ENCODE measurements at regions not wholly inside any gene's neighbourhood (a gene's known extent, or its start where the extent isn't known, plus 50 kb on each side); places are given as distances from the start of the nearest gene placed in this dataset.

- Histone ChIP-seq H3K36me3 (no peaks in the 10 kb centered on the region), H3K4me1 (no peaks in the 10 kb centered on the region), H3K9me3 (no peaks in the 10 kb centered on the region), H3K27ac (no peak overlapping the region), H3K27me3 (no peaks in the 10 kb centered on the region), H3K4me3 (no peak overlapping the region)
- DNase-seq (no peak), ATAC-seq (no peak)
- intact Hi-C loops (cut with DNase I): no loop called here
- no peak for TF ChIP-seq CTCF (IDR thresholded peaks at IDR 0.05)
Measured at GRCh38 chr14:37721976-37722659, 126.7 kb downstream of the TTC6 start.

- intact Hi-C loops (cut with DNase I): no loop called here
- no peak overlapping the region for H3K27ac ChIP-seq
- H3K36me3 ChIP-seq: no peaks in the 10 kb centered on the region
- no peaks in the 10 kb centered on the region for H3K27me3 ChIP-seq
- no peak for ATAC-seq
- TF ChIP-seq CTCF (IDR thresholded peaks at IDR 0.05): no peak
- no peaks in the 10 kb centered on the region for H3K4me1 ChIP-seq
- no peak overlapping the region for H3K4me3 ChIP-seq
- H3K9me3 ChIP-seq: no peaks in the 10 kb centered on the region
- no peak for DNase-seq
Measured at GRCh38 chr14:37723515-37723914, 128.1 kb downstream of the TTC6 start.

- ATAC-seq: no peak
- intact Hi-C loops (cut with DNase I): no loop called here
- H3K36me3 ChIP-seq: no peaks in the 10 kb centered on the region
Measured at GRCh38 chr14:37726708-37727107, 131.3 kb downstream of the TTC6 start.

GRCh38 chr14:37729218-37729617, 133.8 kb downstream of the TTC6 start:
- H3K4me1 ChIP-seq: no peaks in the 10 kb centered on the region
- no peak for DNase-seq
- no peaks in the 10 kb centered on the region for H3K9me3 ChIP-seq
- no peaks in the 10 kb centered on the region for H3K27me3 ChIP-seq
- no peak for TF ChIP-seq CTCF (IDR thresholded peaks at IDR 0.05)
- intact Hi-C loops (cut with DNase I): no loop called here
- H3K36me3 ChIP-seq: no peaks in the 10 kb centered on the region
- no peak overlapping the region for H3K4me3 ChIP-seq
- no peak for ATAC-seq
- no peak overlapping the region for H3K27ac ChIP-seq

More at GRCh38 chr14:37726708-37727107, 131.3 kb downstream of the TTC6 start:
- no peak overlapping the region for H3K4me3 ChIP-seq
- no peak overlapping the region for H3K27ac ChIP-seq
- no peaks in the 10 kb centered on the region for H3K27me3 ChIP-seq
- no peak for TF ChIP-seq CTCF (IDR thresholded peaks at IDR 0.05)
- DNase-seq: no peak
- H3K9me3 ChIP-seq: no peaks in the 10 kb centered on the region
- H3K4me1 ChIP-seq: no peaks in the 10 kb centered on the region

GRCh38 chr14:37731094-37731493, 135.7 kb downstream of the TTC6 start:
- DNase-seq: no peak
- Histone ChIP-seq H3K9me3 (no peaks in the 10 kb centered on the region), H3K27ac (no peak overlapping the region), H3K4me3 (no peak overlapping the region), H3K27me3 (no peaks in the 10 kb centered on the region), H3K4me1 (no peaks in the 10 kb centered on the region), H3K36me3 (no peaks in the 10 kb centered on the region)
- ATAC-seq: no peak
- no peak for TF ChIP-seq CTCF (IDR thresholded peaks at IDR 0.05)
- intact Hi-C loops (cut with DNase I): no loop called here

GRCh38 chr14:37745657-37746056, 150.2 kb downstream of the TTC6 start:
- Histone ChIP-seq H3K9me3 (no peaks in the 10 kb centered on the region), H3K4me3 (no peak overlapping the region), H3K4me1 (no peaks in the 10 kb centered on the region), H3K27ac (no peak overlapping the region), H3K27me3 (no peaks in the 10 kb centered on the region), H3K36me3 (no peaks in the 10 kb centered on the region)
- DNase-seq (no peak), ATAC-seq (no peak)
- TF ChIP-seq CTCF (IDR thresholded peaks at IDR 0.05): no peak
- intact Hi-C loops (cut with DNase I): no loop called here

Data from upper lobe of right lung (tissue), 1 donor.